ENCODE measurements at regions not wholly inside any gene's neighbourhood (a gene's known extent, or its start where the extent isn't known, plus 50 kb on each side); places are given as distances from the start of the nearest gene placed in this dataset.

DNA sequence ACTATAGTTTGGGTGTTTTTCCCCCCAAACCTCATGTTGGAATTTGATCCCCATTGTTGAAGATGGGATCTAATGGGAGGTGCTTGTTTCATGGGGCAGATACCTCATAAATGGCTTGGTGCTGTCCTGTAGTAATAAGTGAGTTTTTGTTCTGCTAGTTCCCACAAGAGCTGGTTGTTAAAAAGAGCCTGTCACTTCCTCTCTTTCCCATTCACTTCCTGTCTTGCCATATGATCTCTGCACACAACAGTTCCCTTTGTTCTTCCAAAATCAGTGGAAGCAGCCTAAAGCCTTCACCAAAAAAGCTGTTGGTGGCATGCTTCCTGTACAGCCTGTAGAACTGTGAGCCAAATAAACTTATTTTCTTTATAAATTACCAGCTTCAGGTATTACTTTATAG is 768.2 kb upstream of the VRK2 start:
- FAIRE-seq = no peak

DNA sequence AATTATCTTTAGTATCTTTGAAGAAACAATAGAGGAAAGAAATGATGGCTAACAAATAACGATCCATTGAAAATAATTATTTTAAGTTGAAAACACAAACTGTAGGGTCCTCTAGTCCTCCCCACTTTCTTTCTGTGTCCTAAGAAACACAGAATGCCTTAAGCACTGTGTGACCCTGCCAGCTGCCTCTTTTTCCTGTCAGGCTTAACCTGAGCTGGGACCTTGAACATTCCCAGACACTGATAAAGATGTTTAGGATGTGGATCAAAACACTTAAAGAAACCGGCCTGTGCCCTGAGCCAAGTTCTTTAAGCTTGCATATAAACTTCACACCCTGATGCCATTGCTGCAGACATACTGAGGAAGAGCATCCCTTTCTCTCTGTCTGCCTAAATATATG is 755.4 kb upstream of the VRK2 start:
- DNase-seq (ENCODE audit: low spot score) (no peak), FAIRE-seq (no peak)

More for the DNA sequence above, 768.2 kb upstream of the VRK2 start:
- no peak for DNase-seq (ENCODE audit: low spot score)

DNA sequence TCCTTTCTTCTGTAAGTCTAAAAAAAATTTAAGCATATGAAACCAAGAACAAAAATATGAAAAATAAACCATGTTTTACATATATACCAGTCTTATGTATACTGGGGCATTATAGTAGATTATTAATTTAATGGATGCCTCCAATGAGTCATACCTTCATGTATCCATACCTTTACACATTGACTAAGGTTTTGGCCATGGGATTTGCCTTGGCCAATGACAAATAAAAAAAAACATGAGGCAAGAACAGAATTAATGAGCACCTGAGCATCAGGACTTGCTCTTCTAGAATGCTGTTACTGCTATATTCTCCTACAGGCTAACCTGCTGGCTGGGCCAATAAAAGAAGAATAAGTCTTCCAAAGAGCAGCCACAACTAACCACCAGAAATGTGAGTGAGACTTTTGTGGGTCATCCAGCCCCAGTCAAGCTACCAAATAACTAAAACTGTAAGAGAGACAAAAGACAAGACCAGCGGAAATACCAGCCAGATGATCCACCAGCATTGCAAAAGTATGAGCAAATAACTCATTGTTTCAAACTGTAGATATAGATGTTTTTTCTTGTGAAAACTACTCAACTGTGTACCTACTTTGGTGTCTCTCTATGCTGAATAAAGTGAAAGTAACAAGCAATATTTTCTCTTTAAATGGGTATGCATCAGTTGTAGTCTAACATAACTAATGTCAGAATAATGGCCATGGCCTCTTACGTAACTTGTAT is 749.6 kb upstream of the VRK2 start:
- DNase-seq (ENCODE audit: low spot score) (peak; percentile 27), FAIRE-seq (no peak)

DNA sequence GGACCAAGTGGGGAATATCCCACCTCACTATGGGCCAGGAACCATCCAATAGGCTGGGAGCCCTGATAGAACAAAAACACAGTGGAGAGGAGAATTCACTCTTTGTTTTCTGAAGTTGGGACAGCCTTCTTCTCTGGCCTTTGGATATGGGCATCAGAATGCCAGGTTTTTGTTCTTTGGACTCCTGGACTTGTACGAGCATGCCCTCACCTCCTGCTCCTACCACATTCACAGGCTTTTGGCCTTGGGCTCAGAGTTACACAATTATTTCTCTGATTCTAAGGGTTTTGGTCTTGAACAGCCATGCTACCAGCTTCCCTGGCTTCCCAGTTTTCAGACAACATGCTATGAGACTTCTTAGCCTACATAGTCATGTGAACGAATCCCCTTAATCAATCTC is 732.9 kb upstream of the VRK2 start:
- no peak for DNase-seq (ENCODE audit: low spot score)
- no peak for FAIRE-seq

DNA sequence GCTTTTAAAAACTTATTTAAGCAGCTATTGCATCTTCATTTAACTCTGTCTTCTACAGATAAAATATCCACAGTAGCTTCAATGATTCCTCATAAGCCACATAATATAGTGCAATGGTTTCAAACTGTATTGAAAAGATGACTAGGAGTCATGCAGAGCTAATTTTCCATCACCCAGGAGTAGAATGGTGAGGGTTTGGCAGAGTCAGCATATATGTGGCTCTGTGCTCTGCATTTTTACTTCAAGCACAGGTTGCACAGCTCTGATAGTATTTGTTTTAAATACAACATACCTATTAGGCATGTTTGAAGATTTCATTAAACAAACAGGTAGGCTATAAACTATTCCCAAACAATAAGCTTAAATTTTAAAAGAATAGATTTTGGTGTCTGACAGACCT is 731.9 kb upstream of the VRK2 start:
- DNase-seq (ENCODE audit: low spot score) (no peak), FAIRE-seq (no peak)

DNA sequence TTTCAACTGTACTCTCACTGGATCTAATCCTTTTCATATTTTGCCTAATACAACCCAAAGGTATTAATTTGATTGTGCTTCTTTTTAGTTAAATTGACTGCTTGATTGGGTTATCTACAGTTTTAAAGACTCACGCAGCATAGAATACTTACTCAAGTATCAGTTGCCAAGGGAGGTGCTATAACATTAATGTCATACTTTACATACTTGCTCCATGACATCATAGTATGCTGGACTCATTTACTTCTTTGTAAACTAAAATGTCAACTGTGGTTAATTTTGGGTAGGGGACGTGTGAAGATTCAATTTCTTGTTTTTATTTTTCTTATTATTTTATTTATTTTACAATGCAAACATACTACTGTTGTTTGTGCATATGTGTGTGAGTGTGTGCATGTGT is 716.2 kb upstream of the VRK2 start:
- FAIRE-seq (no peak), DNase-seq (ENCODE audit: low spot score) (peak; percentile 8)

DNA sequence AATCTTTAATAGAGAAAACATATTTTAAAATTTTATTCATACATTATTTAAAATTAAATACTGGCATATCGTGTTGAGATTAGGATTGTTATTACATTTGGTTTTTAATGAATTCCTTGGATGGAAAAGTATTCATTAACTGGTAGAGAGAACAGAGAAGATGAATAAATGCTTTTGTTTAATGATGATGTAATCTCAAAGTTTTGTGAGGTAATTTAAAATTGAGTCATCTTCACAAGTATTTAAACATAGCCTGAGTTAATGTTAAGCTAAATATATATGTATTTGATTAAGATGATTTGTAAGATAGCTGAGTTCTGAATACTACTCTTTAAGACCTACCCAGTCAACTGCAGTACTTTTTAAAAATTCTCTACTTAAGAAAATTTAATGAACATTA is 713.4 kb upstream of the VRK2 start:
- DNase-seq (ENCODE audit: low spot score) = peak; percentile 13
- FAIRE-seq = peak; percentile 75

GRCh38 chr2:57343391-57344006 is 703.1 kb upstream of the VRK2 start:
- DNase-seq (ENCODE audit: low spot score) = no peak
- no peak for FAIRE-seq

DNA sequence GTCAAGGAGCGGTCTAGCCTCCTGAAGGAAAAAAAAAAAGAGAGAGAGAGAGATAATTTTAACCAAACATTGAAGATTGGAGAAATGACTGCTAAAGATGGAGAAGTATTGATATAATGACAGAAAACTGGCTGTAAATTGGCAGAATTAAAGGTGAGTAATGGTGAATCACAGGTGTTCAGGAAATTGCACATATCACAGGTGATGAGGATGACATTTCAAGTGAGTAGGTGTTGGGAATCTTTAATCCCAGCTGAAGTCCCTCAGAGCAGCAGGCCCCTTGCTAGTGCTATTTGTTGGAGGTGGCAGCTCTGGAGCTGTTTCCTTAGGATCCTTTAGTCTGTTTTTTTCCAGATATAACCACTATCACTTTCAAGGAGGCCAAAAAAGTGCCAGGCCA is 678.4 kb upstream of the VRK2 start:
- DNase-seq (ENCODE audit: low spot score) (no peak), FAIRE-seq (no peak)

DNA sequence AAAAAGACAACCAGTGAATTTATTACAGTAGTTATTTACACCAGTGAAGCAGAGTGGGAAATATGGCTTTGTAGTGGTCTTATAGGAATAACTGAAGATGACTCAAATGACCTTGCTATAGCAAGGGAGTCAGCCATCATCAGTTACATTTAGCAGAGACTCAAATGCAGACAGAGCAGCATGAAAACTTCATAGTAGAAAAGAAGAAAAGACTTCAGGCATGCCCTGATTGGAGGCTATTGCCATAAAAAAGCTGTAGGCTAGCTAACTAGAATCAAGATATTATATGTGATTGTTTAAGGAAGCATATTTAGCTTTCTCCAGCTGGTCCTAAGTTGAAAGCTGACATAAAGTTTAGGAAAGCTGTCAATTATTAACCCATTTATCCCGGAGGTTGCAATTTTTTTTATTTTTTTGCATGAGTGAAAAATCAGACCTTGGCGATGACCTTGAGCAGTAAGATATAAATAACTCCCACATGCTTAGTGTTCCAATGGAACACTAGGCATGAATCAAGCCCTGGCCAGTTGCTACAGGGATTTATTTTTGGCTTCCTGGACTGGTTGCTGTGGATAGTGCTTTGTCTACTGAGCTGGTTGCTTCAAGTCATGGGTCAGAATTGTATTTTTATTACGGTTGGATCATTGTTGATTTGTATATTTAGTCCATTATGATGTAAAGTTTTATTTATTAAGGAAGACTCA is 675.6 kb upstream of the VRK2 start:
- peak; percentile 78 for FAIRE-seq
- DNase-seq (ENCODE audit: low spot score) = peak; percentile 56

GRCh38 chr2:57372237-57372984 is 674.2 kb upstream of the VRK2 start:
- DNase-seq (ENCODE audit: low spot score) (no peak), FAIRE-seq (no peak)

- peak; percentile 72 for FAIRE-seq
- peak; percentile 64 for DNase-seq (ENCODE audit: low spot score)
Observed at GRCh38 chr2:57373530-57373929, 673.1 kb upstream of the VRK2 start.

DNA sequence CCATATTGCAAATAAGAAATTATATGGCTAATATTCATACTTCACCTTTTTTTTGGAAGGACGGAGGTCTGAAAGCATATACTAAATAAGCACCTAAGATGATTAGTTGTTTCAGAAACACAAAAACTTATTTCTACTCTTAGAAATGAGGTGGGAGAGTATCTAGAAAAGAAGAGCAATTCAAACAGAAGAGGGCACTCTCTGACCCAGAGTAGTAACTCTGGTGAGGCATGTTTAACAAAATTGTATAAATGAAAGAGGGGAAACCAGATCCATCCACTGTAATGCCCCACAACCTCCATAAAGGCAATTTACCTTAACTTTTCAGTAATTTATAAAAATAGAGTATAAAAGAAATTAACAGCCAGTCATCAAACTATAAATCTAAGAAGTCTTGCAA is 669.6 kb upstream of the VRK2 start:
- DNase-seq (ENCODE audit: low spot score) (no peak), FAIRE-seq (no peak)

DNA sequence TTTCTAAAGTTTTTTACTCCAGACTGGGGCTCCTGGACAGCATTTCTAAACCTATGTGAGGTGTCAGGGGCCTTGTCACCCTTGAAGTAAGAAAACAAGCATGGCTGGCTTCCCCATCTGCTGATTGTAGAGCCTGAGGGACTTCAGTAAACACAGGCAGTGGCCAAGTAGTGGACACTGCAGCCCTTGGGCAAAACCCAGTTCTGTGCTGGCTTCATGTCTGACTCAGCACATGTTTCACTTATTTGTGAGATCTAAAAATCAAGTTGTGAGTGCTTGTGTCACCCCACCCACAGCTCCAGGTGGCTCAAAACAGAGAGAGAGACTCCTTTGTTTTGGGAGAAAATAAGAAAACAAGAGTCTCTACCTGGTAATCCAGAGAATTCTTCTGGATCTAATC is 660.3 kb upstream of the VRK2 start:
- FAIRE-seq (no peak), DNase-seq (ENCODE audit: low spot score) (no peak)

DNA sequence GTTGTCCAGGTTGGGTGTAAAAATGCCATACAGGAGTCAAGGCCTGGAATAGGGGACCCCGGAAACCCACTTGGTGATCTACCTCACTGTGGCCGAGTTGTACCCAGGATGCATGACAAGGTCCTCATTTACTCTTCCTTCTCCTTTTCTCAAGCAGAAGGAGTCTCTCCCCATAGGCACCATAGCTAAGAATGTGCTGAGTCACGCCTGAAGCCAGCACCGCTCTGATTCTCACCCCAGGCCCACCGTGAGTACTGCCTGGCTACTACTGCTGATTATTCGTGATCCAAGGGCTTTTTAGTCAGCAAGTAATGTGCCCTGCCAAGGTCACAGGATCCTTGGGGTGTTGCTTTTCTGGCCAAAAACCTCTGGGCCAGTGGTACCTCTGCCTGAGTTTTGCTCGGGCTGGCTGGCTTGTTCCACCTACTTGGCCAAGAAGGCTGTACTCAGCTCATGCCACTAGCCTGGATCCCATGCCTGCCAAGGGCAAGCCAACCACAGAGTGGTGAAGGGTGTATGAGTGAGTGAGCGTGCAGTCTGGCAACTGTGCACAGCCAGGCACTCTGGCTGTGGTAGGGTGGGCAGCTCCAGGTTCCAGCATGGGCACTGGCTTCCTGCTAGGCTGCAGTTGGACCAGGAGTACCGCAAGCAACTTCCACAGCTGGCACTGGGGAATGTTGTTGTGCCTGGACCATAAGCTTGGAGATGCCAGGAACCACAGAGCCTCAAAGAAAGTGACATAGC is 650.1 kb upstream of the VRK2 start:
- FAIRE-seq (no peak), DNase-seq (ENCODE audit: low spot score) (no peak)

DNA sequence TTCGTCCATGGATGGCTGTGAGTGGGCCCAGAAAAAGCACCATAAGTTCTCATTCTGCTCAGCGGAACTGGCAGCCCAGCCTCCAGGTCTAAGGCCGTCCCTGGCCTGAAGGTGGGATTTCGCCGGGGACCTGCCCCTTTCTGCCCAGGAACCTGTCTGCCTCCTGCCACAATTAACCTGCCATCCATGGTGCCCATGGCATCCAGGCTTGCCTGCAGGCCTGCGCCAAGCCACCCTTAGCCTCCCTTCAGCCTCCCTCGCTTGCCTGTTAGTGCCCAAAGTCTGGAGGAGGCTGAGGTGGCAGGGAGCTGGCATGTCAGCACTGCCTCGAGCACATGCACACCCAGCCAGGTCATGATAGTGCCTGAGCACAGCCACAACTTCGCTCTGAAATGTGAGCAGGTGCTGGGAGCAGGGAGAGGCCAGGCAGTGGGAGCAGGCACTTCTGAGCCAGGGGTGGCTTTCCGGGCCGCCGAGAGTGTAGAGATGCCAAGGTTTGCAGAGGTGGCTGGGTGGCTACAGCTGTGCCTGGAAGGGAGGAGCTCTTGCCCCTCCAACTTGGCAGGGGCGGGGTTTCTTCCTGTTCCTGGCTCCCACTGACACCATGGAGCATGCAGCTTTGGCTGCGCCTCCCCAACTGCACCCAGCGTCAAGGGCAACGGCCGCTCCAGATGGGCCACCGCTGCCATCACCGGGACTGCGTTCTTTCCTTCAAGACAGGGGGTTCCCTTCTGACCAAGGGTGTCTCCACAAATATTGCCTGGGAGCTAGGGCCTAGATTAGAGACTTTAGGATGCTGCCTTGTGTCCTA is 648.9 kb upstream of the VRK2 start:
- DNase-seq (ENCODE audit: low spot score) (no peak), FAIRE-seq (no peak)

DNA sequence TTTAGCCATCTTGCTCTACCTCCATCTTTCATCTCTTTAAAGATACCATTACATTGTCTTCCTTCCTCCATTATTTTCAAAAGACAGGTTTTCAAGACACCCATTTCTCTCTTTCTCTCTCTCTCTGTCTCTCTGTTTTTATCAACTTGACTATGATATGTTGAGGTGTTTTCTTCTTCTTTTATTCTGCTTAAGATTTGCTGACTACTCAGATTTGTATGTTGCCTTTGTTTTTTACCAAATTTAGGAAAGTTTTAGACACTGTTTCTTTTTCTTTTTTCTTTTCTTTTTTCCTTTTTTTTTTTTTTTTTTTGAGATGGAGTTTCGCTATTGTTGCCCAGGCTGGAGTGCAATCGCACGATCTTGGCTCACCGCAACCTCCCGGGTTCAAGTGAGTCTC is 647.5 kb upstream of the VRK2 start:
- FAIRE-seq (no peak), DNase-seq (ENCODE audit: low spot score) (no peak)

GRCh38 chr2:57402096-57402495 is 644.5 kb upstream of the VRK2 start:
- FAIRE-seq (no peak), DNase-seq (ENCODE audit: low spot score) (no peak)

- DNase-seq (ENCODE audit: low spot score) = no peak
- no peak for FAIRE-seq
Observed at GRCh38 chr2:57402755-57403154, 643.9 kb upstream of the VRK2 start.

DNA sequence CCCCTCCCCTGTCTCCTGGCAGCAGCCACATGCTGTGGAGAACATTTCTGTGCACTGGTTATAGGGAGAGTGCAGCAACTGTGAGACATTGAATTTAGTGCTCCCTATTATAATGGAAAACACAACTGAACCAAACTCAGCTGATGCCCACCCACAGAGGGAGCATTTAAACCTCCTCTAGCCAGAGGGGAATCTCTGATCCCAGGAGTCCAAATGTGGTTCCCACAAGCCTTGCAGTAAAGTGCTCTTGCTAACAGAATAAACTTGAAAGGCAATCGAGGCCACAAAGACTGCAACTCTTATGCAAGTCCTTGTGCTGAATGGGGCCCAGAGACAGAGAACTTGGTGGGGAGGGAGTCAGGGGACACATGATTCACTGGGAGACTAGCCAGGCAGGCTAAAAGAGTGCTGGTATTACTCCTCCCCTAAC is 638.8 kb upstream of the VRK2 start:
- no peak for FAIRE-seq
- no peak for DNase-seq (ENCODE audit: low spot score)
